HL-60 (cell line): ENCODE measurements at regions not wholly inside any gene's neighbourhood (a gene's known extent, or its start where the extent isn't known, plus 50 kb on each side); places are given as distances from the start of the nearest gene placed in this dataset.

Experiments used
- DNase-seq, 2 experiments: peaks; one replicate each; pipeline ENCODE4 v3.0.0-alpha.2; 2010 to 2020; ENCODE audit warnings: low read depth in 1 of 2, low spot score in 1 of 2
- H3K27ac ChIP-seq: fragments of 250-450 bp; sonication (Bioruptor Pico); replicated peaks from 2 replicates; pipeline ENCODE4 v1.5.1; 2020; ENCODE audit warnings: mild to moderate bottlenecking, moderate library complexity
- H3K27me3 ChIP-seq: fragments of 250-450 bp; sonication (Bioruptor Pico); 2 replicates; pipeline ENCODE4 v1.5.1; 2021; ENCODE audit warnings: mild to moderate bottlenecking, moderate library complexity; ENCODE audit not compliant: insufficient read depth, poor library complexity, severe bottlenecking
- H3K4me3 ChIP-seq: replicated peaks from 2 replicates; pipeline ENCODE4 v1.5.1; 2011; ENCODE audit warnings: mild to moderate bottlenecking, control low read depth, low read length; ENCODE audit not compliant: insufficient read depth
- GABPA ChIP-seq: IDR thresholded peaks from 2 replicates; pipeline ENCODE4 v1.6.1; 2012; ENCODE audit warnings: low read depth
- POLR2AphosphoS5 ChIP-seq: IDR thresholded peaks from 2 replicates; pipeline ENCODE4 v1.6.1; 2012; ENCODE audit warnings: low read depth
- SPI1 ChIP-seq: IDR thresholded peaks from 2 replicates; pipeline ENCODE4 v1.6.1; 2012; ENCODE audit warnings: low read depth, mild to moderate bottlenecking, borderline replicate concordance
- TF ChIP-seq, protein P1 (sequence below): IDR thresholded peaks from 2 replicates; pipeline ENCODE4 v1.6.1; 2012; ENCODE audit warnings: low read depth; ENCODE audit not compliant: insufficient replicate concordance
- TF ChIP-seq, protein P2 (sequence below): IDR thresholded peaks from one replicate; pipeline ENCODE4 v1.5.1; 2011; ENCODE audit warnings: low read length, control low read depth, inconsistent platforms; ENCODE audit not compliant: insufficient read depth

- Histone ChIP-seq H3K27ac (no peak overlapping the region), H3K4me3 (no peak overlapping the region), H3K27me3 (peaks cover 17% of the 10 kb centered on the region)
- TF ChIP-seq, protein P1, sequence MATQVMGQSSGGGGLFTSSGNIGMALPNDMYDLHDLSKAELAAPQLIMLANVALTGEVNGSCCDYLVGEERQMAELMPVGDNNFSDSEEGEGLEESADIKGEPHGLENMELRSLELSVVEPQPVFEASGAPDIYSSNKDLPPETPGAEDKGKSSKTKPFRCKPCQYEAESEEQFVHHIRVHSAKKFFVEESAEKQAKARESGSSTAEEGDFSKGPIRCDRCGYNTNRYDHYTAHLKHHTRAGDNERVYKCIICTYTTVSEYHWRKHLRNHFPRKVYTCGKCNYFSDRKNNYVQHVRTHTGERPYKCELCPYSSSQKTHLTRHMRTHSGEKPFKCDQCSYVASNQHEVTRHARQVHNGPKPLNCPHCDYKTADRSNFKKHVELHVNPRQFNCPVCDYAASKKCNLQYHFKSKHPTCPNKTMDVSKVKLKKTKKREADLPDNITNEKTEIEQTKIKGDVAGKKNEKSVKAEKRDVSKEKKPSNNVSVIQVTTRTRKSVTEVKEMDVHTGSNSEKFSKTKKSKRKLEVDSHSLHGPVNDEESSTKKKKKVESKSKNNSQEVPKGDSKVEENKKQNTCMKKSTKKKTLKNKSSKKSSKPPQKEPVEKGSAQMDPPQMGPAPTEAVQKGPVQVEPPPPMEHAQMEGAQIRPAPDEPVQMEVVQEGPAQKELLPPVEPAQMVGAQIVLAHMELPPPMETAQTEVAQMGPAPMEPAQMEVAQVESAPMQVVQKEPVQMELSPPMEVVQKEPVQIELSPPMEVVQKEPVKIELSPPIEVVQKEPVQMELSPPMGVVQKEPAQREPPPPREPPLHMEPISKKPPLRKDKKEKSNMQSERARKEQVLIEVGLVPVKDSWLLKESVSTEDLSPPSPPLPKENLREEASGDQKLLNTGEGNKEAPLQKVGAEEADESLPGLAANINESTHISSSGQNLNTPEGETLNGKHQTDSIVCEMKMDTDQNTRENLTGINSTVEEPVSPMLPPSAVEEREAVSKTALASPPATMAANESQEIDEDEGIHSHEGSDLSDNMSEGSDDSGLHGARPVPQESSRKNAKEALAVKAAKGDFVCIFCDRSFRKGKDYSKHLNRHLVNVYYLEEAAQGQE = no peak
- TF ChIP-seq POLR2AphosphoS5 (no peak), SPI1 (no peak), GABPA (no peak)
- TF ChIP-seq, protein P2, sequence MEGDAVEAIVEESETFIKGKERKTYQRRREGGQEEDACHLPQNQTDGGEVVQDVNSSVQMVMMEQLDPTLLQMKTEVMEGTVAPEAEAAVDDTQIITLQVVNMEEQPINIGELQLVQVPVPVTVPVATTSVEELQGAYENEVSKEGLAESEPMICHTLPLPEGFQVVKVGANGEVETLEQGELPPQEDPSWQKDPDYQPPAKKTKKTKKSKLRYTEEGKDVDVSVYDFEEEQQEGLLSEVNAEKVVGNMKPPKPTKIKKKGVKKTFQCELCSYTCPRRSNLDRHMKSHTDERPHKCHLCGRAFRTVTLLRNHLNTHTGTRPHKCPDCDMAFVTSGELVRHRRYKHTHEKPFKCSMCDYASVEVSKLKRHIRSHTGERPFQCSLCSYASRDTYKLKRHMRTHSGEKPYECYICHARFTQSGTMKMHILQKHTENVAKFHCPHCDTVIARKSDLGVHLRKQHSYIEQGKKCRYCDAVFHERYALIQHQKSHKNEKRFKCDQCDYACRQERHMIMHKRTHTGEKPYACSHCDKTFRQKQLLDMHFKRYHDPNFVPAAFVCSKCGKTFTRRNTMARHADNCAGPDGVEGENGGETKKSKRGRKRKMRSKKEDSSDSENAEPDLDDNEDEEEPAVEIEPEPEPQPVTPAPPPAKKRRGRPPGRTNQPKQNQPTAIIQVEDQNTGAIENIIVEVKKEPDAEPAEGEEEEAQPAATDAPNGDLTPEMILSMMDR = no peak
- no peak for DNase-seq
These were observed 234.5 kb downstream of the MTX2 start for GRCh38 chr2:176503776-176504175.

- Histone ChIP-seq H3K27me3 (peaks cover 13% of the 10 kb centered on the region), H3K27ac (no peak overlapping the region), H3K4me3 (no peak overlapping the region)
- no peak for TF ChIP-seq SPI1
- TF ChIP-seq, protein P2 = no peak
- no peak for TF ChIP-seq POLR2AphosphoS5
- TF ChIP-seq, protein P1 = no peak
- TF ChIP-seq GABPA = no peak
- DNase-seq = no peak
These were observed 235.2 kb downstream of the MTX2 start for GRCh38 chr2:176504440-176504839.

- Histone ChIP-seq H3K4me3 (no peak overlapping the region), H3K27me3 (peaks cover 4% of the 10 kb centered on the region), H3K27ac (no peak overlapping the region)
- TF ChIP-seq GABPA (no peak), POLR2AphosphoS5 (no peak), SPI1 (no peak)
- TF ChIP-seq, protein P2 = no peak
- TF ChIP-seq, protein P1 = no peak
- DNase-seq = no peak
These were observed 238.5 kb downstream of the MTX2 start for GRCh38 chr2:176507786-176508185.
